Pancreas (tissue), 10 donors: ENCODE measurements at regions not wholly inside any gene's neighbourhood (a gene's known extent, or its start where the extent isn't known, plus 50 kb on each side); places are given as distances from the start of the nearest gene placed in this dataset.
A peak's percentile ranks its signal among the peaks of the same experiment; 100 is the strongest.
"Not testable (repeated sequence)": the region's sequence is repeated elsewhere in the genome, so short reads cannot be mapped to it uniquely, and the experiment has no call there.

Source experiments
- ATAC-seq, 4 donors: fragments of 200-7000 bp; cut with Tn5 transposase; one replicate each; pipeline versions ENCODE4 v1.8.0 to v1.9.1; 2020; ENCODE audit warnings: mild to moderate bottlenecking in 4 of 4, moderate library complexity in 4 of 4
- DNase-seq, 6 donors: peaks; one replicate each; pipeline ENCODE4 v3.0.0-alpha.2; 2020
- FAIRE-seq: peaks from 2 replicates; lab custom pipeline; 2012; peaks lifted over from hg19 to GRCh38; lab: Jason Lieb, UNC
- H3K27ac ChIP-seq, 4 donors: fragments of 200-600 bp; sonication (generic); 1 replicate in 3 of 4; 2 replicates in 1 of 4; pipeline versions ENCODE4 v1.5.0 to v1.8.0; 2020
- H3K27me3 ChIP-seq, 4 donors: fragments of 200-600 bp; one replicate each; pipeline ENCODE4 v1.8.0; 2021
- H3K36me3 ChIP-seq, 3 donors: fragments of 200-600 bp; sonication (generic) in 1 of 3; one replicate each; pipeline versions ENCODE4 v1.5.0 to v1.8.0; 2020 to 2021
- H3K4me1 ChIP-seq, 3 donors: fragments of 200-600 bp; one replicate each; pipeline ENCODE4 v1.8.0; 2021
- H3K4me3 ChIP-seq, 4 donors: fragments of 200-600 bp; sonication (generic) in 2 of 4; one replicate each; pipeline versions ENCODE4 v1.5.0 to v1.8.0; 2020 to 2021
- H3K9me3 ChIP-seq, 4 donors: fragments of 200-600 bp; one replicate each; pipeline ENCODE4 v1.8.0; 2021
- CTCF ChIP-seq, 4 donors: fragments of 200-600 bp; sonication (generic) in 3 of 4; IDR thresholded peaks; one replicate each; pipeline versions ENCODE4 v1.5.0 to v1.8.0; 2021; ENCODE audit warnings: antibody characterized with exemption in 4 of 4
- WGBS, 2 donors: extraction: QIAGEN DNeasy Blood & Tissue Kit; methylation state at CpG; one replicate each; pipeline ENCODE4 v1.1.7; 2013; 5-methylcytosine and 5-hydroxymethylcytosine counted together
- intact Hi-C, 3 donors: fragments of 100-400 bp; cut with DNase I; formaldehyde crosslinking; loops; one replicate each; pipeline versions ENCODE4 v1.11.1 to v1.14.2; 2022
- donor health status: healthy with polysubstance abuse.
- donor health status: DM: no; HTN: no; CAD: no; lungs with moderate emphysema.
- donor health status: DM: no; HTN: no; CAD: no.
- donor health status: control.
- donor health status: control.
- donor health status: Bipolar disorder and iron deficiency.
- donor health status: DM: yes; HTN: yes; CAD: no.
- donor health status: DM: no; HTN: no; CAD: no.
- donor health status: DM: no; HTN: no; CAD: no.
- donor health status: DM: yes; HTN: yes; CAD: no.

GRCh38 chr20:19129976-19130612 is 82.3 kb upstream of the SLC24A3 start:
- no peaks in the 10 kb centered on the region for H3K9me3 ChIP-seq
- TF ChIP-seq CTCF (IDR thresholded peaks at IDR 0.05) = no peak
- H3K4me3 ChIP-seq = no peak overlapping the region
- no peaks in the 10 kb centered on the region for H3K36me3 ChIP-seq
- no peak overlapping the region for H3K27ac ChIP-seq
- DNase-seq (no peak), ATAC-seq (peak in 2 of 4 donors; percentile 35 to 36), FAIRE-seq (no peak)
- no peaks in the 10 kb centered on the region for H3K27me3 ChIP-seq
- intact Hi-C loops = no loop called here
- no peaks in the 10 kb centered on the region for H3K4me1 ChIP-seq
- 37 to 44% methylated on average over 5 of the region's 5 CpGs for WGBS, 2 donors

GRCh38 chr20:19130613-19130984 is 81.8 kb upstream of the SLC24A3 start:
- 87 to 91% methylated on average over 4 of the region's 4 CpGs for WGBS, 2 donors
- intact Hi-C loops = no loop called here
- ATAC-seq = no peak

GRCh38 chr20:19137641-19138040 is 74.8 kb upstream of the SLC24A3 start:
- intact Hi-C loops = no loop called here
- FAIRE-seq = no peak
- DNase-seq = no peak

More at GRCh38 chr20:19130613-19130984, 81.8 kb upstream of the SLC24A3 start:
- H3K4me3 ChIP-seq = no peak overlapping the region
- no peaks in the 10 kb centered on the region for H3K9me3 ChIP-seq
- H3K36me3 ChIP-seq = no peaks in the 10 kb centered on the region
- DNase-seq (no peak), FAIRE-seq (no peak)
- H3K27ac ChIP-seq = no peak overlapping the region
- no peaks in the 10 kb centered on the region for H3K4me1 ChIP-seq
- H3K27me3 ChIP-seq = no peaks in the 10 kb centered on the region
- no peak for TF ChIP-seq CTCF (IDR thresholded peaks at IDR 0.05)

GRCh38 chr20:19138758-19139157 is 73.7 kb upstream of the SLC24A3 start:
- no peak overlapping the region for H3K4me3 ChIP-seq
- no peak for DNase-seq
- WGBS, 2 donors = 53 to 54% methylated on average over 1 of the region's 1 CpG
- no peaks in the 10 kb centered on the region for H3K9me3 ChIP-seq
- TF ChIP-seq CTCF (IDR thresholded peaks at IDR 0.05) = no peak
- no peaks in the 10 kb centered on the region for H3K36me3 ChIP-seq
- intact Hi-C loops = no loop called here
- FAIRE-seq = no peak
- no peaks in the 10 kb centered on the region for H3K4me1 ChIP-seq
- ATAC-seq = no peak
- H3K27ac ChIP-seq = no peak overlapping the region
- no peaks in the 10 kb centered on the region for H3K27me3 ChIP-seq

More at GRCh38 chr20:19137641-19138040, 74.8 kb upstream of the SLC24A3 start:
- Histone ChIP-seq H3K36me3 (no peaks in the 10 kb centered on the region), H3K27me3 (no peaks in the 10 kb centered on the region), H3K27ac (no peak overlapping the region), H3K4me1 (no peaks in the 10 kb centered on the region), H3K4me3 (no peak overlapping the region), H3K9me3 (no peaks in the 10 kb centered on the region)
- no peak for TF ChIP-seq CTCF (IDR thresholded peaks at IDR 0.05)
- ATAC-seq = no peak
- 45 to 53% methylated on average over 3 of the region's 3 CpGs for WGBS, 2 donors

- H3K27ac ChIP-seq, DNase-seq, intact Hi-C loops, H3K4me1 ChIP-seq, H3K4me3 ChIP-seq, H3K27me3 ChIP-seq, H3K36me3 ChIP-seq, FAIRE-seq, H3K9me3 ChIP-seq, ATAC-seq: not testable (repeated sequence)
- WGBS, 2 donors = 55 to 76% methylated on average over 2 of the region's 2 CpGs
Measured at GRCh38 chr20:19139584-19139983, 72.9 kb upstream of the SLC24A3 start.
